Nephron progenitor cell (in vitro differentiated cells): ENCODE measurements at regions not wholly inside any gene's neighbourhood (a gene's known extent, or its start where the extent isn't known, plus 50 kb on each side); places are given as distances from the start of the nearest gene placed in this dataset.
A peak's percentile ranks its signal among the peaks of the same experiment; 100 is the strongest.
"Not testable (repeated sequence)": the region's sequence is repeated elsewhere in the genome, so short reads cannot be mapped to it uniquely, and the experiment has no call there.

Experiments used
- DNase-seq: peaks from one replicate; pipeline ENCODE4 v3.0.0; 2021
- H3K27ac Mint-ChIP-seq: 2 replicates; pipeline ENCODE4 v1.8.0; 2021; ENCODE audit warnings: mild to moderate bottlenecking, moderate library complexity, mixed read lengths
- H3K27me3 Mint-ChIP-seq: 2 replicates; pipeline ENCODE4 v1.8.0; 2021; ENCODE audit warnings: mild to moderate bottlenecking, low read depth, mixed read lengths; ENCODE audit not compliant: poor library complexity
- H3K36me3 Mint-ChIP-seq: 2 replicates; pipeline ENCODE4 v1.8.0; 2021; ENCODE audit warnings: low read depth, mixed read lengths
- H3K4me1 Mint-ChIP-seq: 2 replicates; pipeline ENCODE4 v1.8.0; 2021; ENCODE audit warnings: mixed read lengths
- H3K4me3 Mint-ChIP-seq: 2 replicates; pipeline ENCODE4 v1.8.0; 2021; ENCODE audit warnings: mild to moderate bottlenecking, moderate library complexity, mixed read lengths
- H3K9me3 Mint-ChIP-seq: 2 replicates; pipeline ENCODE4 v1.8.0; 2021; ENCODE audit warnings: mild to moderate bottlenecking, moderate library complexity, mixed read lengths
- CTCF ChIP-seq: fragments of 200-600 bp; sonication (generic); IDR thresholded peaks from 2 replicates; pipeline ENCODE4 v1.5.0; 2021; ENCODE audit warnings: antibody characterized with exemption

GRCh38 chr1:96130432-96130831 lies 591.2 kb upstream of the PTBP2 start:
- DNase-seq: no peak
- Mint-ChIP-seq H3K4me1 (no peaks in the 10 kb centered on the region), H3K27me3 (peaks cover 3% of the 10 kb centered on the region), H3K27ac (no peak overlapping the region), H3K36me3 (no peaks in the 10 kb centered on the region), H3K4me3 (no peak overlapping the region), H3K9me3 (peaks cover 3% of the 10 kb centered on the region)
- TF ChIP-seq CTCF: no peak

- peaks cover 35% of the 10 kb centered on the region for H3K9me3 Mint-ChIP-seq
- no peak overlapping the region for H3K27ac Mint-ChIP-seq
- no peaks in the 10 kb centered on the region for H3K27me3 Mint-ChIP-seq
- DNase-seq: no peak
- TF ChIP-seq CTCF: no peak
- H3K36me3 Mint-ChIP-seq: no peaks in the 10 kb centered on the region
- no peaks in the 10 kb centered on the region for H3K4me1 Mint-ChIP-seq
- H3K4me3 Mint-ChIP-seq: no peak overlapping the region
Measured at GRCh38 chr1:96144636-96145035, 576.9 kb upstream of the PTBP2 start.

- no peak for DNase-seq
- Mint-ChIP-seq H3K4me3 (no peak overlapping the region), H3K36me3 (no peaks in the 10 kb centered on the region), H3K4me1 (no peaks in the 10 kb centered on the region), H3K27me3 (no peaks in the 10 kb centered on the region), H3K9me3 (peaks cover 29% of the 10 kb centered on the region), H3K27ac (no peak overlapping the region)
- TF ChIP-seq CTCF: no peak
Measured at GRCh38 chr1:96145492-96145891, 576.1 kb upstream of the PTBP2 start.

- DNase-seq, H3K27ac Mint-ChIP-seq, H3K27me3 Mint-ChIP-seq, H3K4me1 Mint-ChIP-seq, H3K4me3 Mint-ChIP-seq, H3K36me3 Mint-ChIP-seq: not testable (repeated sequence)
- peaks cover 30% of the 10 kb centered on the region for H3K9me3 Mint-ChIP-seq
Measured at GRCh38 chr1:96152957-96153356, 568.6 kb upstream of the PTBP2 start.

GRCh38 chr1:96157101-96157500 lies 564.5 kb upstream of the PTBP2 start:
- H3K27ac Mint-ChIP-seq: no peak overlapping the region
- TF ChIP-seq CTCF: no peak
- H3K4me3 Mint-ChIP-seq: no peak overlapping the region
- H3K27me3 Mint-ChIP-seq: no peaks in the 10 kb centered on the region
- H3K9me3 Mint-ChIP-seq: peaks cover 18% of the 10 kb centered on the region
- H3K36me3 Mint-ChIP-seq: peaks cover 5% of the 10 kb centered on the region
- no peaks in the 10 kb centered on the region for H3K4me1 Mint-ChIP-seq
- no peak for DNase-seq

- no peak for TF ChIP-seq CTCF
- Mint-ChIP-seq H3K4me1 (no peaks in the 10 kb centered on the region), H3K27ac (peak overlapping the region; percentile 31), H3K36me3 (peaks cover 5% of the 10 kb centered on the region), H3K27me3 (no peaks in the 10 kb centered on the region), H3K9me3 (peaks cover 17% of the 10 kb centered on the region), H3K4me3 (no peak overlapping the region)
- no peak for DNase-seq
Measured at GRCh38 chr1:96159379-96159778, 562.2 kb upstream of the PTBP2 start.
